ENCODE measurements at regions not wholly inside any gene's neighbourhood (a gene's known extent, or its start where the extent isn't known, plus 50 kb on each side); places are given as distances from the start of the nearest gene placed in this dataset.
A peak's percentile ranks its signal among the peaks of the same experiment; 100 is the strongest.

GRCh38 chr5:74272024-74272775 is 368.3 kb downstream of the ENC1 start:
- H3K4me2 ChIP-seq = 0 out of 2 replicates have a peak overlapping the region, but pooled peaks have one; percentile 6
- H3K36me3 Mint-ChIP-seq (ENCODE audit: low read depth) = no peaks in the 10 kb centered on the region

More at GRCh38 chr5:74272024-74272775, 368.3 kb downstream of the ENC1 start:
- no peaks in the 10 kb centered on the region for H3K36me3 ChIP-seq (ENCODE audit: insufficient read depth)
- H3F3A ChIP-seq (replicated peaks; ENCODE audit: low read depth) = no peaks in the 10 kb centered on the region
- H3K4me1 ChIP-seq (ENCODE audit: insufficient read depth) = 0 out of 2 replicates have a peak, but pooled peaks cover 3% of the 10 kb centered on the region
- peaks cover 2% of the 10 kb centered on the region for H3K27me3 Mint-ChIP-seq (ENCODE audit: insufficient read depth, low read depth, poor library complexity)
- ATAC-seq (peak; percentile 78), DNase-seq (ENCODE audit: low spot score) (peak; percentile 80)
- H3K9me2 ChIP-seq (ENCODE audit: insufficient read depth) = peaks cover 3% of the 10 kb centered on the region; the same call in 1 of the 2 replicates
- no peak overlapping the region for H3K4me3 Mint-ChIP-seq
- no peaks in the 10 kb centered on the region for H3K79me2 ChIP-seq (replicated peaks; ENCODE audit: insufficient read depth)
- H3K9me3 Mint-ChIP-seq = no peaks in the 10 kb centered on the region
- H3K27me3 ChIP-seq (ENCODE audit: insufficient read depth) = no peaks in the 10 kb centered on the region
- H3K27ac ChIP-seq (ENCODE audit: low read depth) = peak overlapping the region; percentile 47
- TF ChIP-seq, protein P1, sequence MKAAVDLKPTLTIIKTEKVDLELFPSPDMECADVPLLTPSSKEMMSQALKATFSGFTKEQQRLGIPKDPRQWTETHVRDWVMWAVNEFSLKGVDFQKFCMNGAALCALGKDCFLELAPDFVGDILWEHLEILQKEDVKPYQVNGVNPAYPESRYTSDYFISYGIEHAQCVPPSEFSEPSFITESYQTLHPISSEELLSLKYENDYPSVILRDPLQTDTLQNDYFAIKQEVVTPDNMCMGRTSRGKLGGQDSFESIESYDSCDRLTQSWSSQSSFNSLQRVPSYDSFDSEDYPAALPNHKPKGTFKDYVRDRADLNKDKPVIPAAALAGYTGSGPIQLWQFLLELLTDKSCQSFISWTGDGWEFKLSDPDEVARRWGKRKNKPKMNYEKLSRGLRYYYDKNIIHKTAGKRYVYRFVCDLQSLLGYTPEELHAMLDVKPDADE (IDR thresholded peaks at IDR 0.05) = no peak
- TF ChIP-seq, protein P2, sequence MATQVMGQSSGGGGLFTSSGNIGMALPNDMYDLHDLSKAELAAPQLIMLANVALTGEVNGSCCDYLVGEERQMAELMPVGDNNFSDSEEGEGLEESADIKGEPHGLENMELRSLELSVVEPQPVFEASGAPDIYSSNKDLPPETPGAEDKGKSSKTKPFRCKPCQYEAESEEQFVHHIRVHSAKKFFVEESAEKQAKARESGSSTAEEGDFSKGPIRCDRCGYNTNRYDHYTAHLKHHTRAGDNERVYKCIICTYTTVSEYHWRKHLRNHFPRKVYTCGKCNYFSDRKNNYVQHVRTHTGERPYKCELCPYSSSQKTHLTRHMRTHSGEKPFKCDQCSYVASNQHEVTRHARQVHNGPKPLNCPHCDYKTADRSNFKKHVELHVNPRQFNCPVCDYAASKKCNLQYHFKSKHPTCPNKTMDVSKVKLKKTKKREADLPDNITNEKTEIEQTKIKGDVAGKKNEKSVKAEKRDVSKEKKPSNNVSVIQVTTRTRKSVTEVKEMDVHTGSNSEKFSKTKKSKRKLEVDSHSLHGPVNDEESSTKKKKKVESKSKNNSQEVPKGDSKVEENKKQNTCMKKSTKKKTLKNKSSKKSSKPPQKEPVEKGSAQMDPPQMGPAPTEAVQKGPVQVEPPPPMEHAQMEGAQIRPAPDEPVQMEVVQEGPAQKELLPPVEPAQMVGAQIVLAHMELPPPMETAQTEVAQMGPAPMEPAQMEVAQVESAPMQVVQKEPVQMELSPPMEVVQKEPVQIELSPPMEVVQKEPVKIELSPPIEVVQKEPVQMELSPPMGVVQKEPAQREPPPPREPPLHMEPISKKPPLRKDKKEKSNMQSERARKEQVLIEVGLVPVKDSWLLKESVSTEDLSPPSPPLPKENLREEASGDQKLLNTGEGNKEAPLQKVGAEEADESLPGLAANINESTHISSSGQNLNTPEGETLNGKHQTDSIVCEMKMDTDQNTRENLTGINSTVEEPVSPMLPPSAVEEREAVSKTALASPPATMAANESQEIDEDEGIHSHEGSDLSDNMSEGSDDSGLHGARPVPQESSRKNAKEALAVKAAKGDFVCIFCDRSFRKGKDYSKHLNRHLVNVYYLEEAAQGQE (IDR thresholded peaks at IDR 0.05; ENCODE audit: unreplicated experiment) = no peak
- TF ChIP-seq ZNF331 (CRISPR knock-in tag; IDR thresholded peaks at IDR 0.05; ENCODE audit: low read depth) (no peak), NANOG (IDR thresholded peaks at IDR 0.05; ENCODE audit: borderline replicate concordance) (no peak), EZH2phosphoT487 (IDR thresholded peaks at IDR 0.05; ENCODE audit: unreplicated experiment) (no peak), CTCF (conservative IDR thresholded peaks at IDR 0.05; ENCODE audit: low read depth in 2 of 2) (no peak)
- TF ChIP-seq, protein P3, sequence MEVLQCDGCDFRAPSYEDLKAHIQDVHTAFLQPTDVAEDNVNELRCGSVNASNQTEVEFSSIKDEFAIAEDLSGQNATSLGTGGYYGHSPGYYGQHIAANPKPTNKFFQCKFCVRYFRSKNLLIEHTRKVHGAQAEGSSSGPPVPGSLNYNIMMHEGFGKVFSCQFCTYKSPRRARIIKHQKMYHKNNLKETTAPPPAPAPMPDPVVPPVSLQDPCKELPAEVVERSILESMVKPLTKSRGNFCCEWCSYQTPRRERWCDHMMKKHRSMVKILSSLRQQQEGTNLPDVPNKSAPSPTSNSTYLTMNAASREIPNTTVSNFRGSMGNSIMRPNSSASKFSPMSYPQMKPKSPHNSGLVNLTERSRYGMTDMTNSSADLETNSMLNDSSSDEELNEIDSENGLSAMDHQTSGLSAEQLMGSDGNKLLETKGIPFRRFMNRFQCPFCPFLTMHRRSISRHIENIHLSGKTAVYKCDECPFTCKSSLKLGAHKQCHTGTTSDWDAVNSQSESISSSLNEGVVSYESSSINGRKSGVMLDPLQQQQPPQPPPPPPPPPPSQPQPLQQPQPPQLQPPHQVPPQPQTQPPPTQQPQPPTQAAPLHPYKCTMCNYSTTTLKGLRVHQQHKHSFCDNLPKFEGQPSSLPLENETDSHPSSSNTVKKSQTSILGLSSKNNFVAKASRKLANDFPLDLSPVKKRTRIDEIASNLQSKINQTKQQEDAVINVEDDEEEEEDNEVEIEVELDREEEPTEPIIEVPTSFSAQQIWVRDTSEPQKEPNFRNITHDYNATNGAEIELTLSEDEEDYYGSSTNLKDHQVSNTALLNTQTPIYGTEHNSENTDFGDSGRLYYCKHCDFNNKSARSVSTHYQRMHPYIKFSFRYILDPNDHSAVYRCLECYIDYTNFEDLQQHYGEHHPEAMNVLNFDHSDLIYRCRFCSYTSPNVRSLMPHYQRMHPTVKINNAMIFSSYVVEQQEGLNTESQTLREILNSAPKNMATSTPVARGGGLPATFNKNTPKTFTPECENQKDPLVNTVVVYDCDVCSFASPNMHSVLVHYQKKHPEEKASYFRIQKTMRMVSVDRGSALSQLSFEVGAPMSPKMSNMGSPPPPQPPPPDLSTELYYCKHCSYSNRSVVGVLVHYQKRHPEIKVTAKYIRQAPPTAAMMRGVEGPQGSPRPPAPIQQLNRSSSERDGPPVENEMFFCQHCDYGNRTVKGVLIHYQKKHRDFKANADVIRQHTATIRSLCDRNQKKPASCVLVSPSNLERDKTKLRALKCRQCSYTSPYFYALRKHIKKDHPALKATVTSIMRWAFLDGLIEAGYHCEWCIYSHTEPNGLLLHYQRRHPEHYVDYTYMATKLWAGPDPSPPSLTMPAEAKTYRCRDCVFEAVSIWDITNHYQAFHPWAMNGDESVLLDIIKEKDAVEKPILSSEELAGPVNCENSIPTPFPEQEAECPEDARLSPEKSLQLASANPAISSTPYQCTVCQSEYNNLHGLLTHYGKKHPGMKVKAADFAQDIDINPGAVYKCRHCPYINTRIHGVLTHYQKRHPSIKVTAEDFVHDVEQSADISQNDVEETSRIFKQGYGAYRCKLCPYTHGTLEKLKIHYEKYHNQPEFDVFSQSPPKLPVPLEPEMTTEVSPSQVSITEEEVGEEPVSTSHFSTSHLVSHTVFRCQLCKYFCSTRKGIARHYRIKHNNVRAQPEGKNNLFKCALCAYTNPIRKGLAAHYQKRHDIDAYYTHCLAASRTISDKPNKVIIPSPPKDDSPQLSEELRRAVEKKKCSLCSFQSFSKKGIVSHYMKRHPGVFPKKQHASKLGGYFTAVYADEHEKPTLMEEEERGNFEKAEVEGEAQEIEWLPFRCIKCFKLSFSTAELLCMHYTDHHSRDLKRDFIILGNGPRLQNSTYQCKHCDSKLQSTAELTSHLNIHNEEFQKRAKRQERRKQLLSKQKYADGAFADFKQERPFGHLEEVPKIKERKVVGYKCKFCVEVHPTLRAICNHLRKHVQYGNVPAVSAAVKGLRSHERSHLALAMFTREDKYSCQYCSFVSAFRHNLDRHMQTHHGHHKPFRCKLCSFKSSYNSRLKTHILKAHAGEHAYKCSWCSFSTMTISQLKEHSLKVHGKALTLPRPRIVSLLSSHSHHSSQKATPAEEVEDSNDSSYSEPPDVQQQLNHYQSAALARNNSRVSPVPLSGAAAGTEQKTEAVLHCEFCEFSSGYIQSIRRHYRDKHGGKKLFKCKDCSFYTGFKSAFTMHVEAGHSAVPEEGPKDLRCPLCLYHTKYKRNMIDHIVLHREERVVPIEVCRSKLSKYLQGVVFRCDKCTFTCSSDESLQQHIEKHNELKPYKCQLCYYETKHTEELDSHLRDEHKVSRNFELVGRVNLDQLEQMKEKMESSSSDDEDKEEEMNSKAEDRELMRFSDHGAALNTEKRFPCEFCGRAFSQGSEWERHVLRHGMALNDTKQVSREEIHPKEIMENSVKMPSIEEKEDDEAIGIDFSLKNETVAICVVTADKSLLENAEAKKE (CRISPR knock-in tag; IDR thresholded peaks at IDR 0.05) = peak; percentile 39
- H4K20me1 ChIP-seq (replicated peaks; ENCODE audit: insufficient read depth) = no peaks in the 10 kb centered on the region
- no peak overlapping the region for H3K4me3 ChIP-seq
- H3K27ac Mint-ChIP-seq = no peak overlapping the region; the same call in 1 of the 2 replicates
- H3K4me1 Mint-ChIP-seq = peaks cover 13% of the 10 kb centered on the region; the same call in 2 of the 3 replicates
- no peak overlapping the region for H2AFZ ChIP-seq

All from GM23338 (cell line).